Hippocampal formation (tissue), 2 donors: ENCODE measurements at regions not wholly inside any gene's neighbourhood (a gene's known extent, or its start where the extent isn't known, plus 50 kb on each side); places are given as distances from the start of the nearest gene placed in this dataset.

ENCODE experiments used
- DNase-seq, 2 donors: peaks; one replicate each; lab custom pipeline; 2025; lab: John Stamatoyannopoulos, UW

DNA sequence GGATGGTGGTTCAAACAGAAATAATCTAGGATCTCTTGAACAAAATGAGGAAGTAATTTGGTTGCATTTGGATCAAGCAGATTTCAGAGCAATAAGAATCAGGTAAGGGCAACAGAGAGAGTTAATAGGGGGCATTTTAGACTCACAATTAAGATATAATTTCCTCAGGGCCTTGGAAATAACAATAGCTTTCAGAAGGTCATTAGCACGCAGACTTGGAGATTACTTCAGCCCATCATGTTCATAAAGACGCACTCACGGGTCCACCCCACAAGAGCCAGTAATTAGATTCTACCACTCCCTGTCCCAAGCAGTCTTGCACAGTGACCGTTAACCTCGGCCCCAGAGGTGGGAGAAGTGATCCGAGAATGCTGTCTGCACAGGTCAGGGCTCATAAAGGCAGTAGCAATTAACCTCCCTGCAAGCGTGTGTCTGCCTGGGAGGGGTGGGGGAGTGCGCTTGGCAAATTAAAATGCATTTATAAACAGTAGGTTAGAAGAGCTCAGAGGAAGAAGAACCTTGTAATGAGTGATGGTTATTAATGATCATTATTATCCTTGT, 125.7 kb upstream of the CCDC196 start:
- DNase-seq = no peak

DNA sequence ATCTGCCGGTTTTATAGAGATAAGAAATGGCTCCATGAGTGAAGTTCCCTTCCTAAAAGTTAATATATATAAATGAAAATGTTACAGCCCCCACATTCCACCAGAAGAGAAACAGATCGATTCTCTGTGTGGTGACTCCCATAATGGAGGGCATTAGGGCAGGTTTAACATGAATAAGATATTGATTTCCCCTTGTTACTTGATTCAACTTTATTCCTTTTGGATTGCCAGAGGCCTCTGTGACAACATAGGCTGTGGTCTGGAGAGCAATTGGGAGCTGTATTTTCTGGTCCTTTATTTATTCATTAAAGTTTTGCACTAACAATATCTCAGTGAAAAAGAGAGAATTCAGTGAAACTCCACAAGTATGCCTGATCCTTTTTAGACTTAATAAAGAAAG, 125.2 kb upstream of the CCDC196 start:
- no peak for DNase-seq

DNA sequence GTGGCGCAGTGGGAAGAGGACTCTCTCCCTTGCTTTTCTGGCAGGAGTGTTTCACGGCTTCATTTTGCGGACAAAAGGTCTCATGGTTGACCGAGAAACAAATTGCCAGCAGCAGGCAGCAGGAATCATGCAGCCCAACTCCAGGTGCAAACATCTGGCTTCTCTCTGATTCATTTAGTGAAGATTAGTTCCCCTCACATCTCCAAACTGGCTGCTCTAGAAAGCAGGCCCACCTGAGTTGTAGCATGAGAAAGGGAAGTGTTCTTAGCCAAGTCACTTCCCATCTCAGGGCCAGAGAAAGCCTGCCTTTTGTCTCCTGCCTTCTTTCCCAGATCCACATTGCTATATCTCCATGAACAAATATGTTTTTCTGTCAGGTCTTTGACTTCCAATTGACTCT, 120.8 kb upstream of the CCDC196 start:
- DNase-seq = no peak

DNA sequence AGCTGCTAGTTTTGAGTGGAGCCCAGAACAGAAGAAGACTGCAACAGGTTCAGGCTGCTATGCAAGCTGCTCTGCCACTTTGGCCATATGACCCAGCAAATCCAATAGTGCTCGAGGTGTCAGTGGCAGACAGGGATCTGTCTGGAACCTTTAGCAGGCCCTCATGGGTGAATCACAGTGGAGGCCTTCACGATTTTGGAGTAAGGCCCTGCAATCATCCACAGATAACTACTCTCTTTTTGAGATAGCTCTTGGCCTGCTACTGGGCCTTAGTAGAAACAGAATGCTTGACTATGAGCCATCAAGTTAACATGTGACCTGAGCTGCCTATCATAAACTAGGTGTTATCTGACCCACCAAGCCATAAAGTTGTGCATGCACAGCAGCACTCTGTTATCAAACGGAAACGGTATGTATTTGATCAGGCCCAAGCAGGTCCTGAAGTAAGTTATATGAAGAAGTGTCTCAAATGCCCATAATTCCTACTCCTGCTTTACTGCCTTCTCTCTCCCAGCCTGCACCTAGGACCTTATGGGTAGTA, 116.9 kb upstream of the CCDC196 start:
- no peak for DNase-seq

DNA sequence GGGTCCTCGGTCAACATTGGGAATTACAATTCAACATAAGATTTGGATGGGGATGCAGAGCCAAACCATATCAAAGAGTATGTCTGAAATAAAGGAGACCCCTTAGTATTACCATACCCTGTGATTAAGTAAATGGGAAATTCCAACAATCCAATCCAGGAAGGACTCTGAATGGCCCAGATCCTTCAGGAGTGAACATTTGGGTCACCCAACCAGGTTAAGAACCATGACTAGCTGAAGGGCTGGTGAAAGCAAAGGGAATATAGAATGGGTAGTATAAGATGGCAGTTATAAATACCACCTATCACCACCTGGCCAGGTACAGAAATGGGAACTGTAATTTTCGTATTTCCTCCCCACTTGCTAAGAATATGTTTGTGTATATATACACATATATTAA, 114.4 kb upstream of the CCDC196 start:
- no peak for DNase-seq

GRCh38 chr14:66375046-66375964, 110.9 kb upstream of the CCDC196 start:
- DNase-seq = peak in 1 of 2 donors; percentile 49

DNA sequence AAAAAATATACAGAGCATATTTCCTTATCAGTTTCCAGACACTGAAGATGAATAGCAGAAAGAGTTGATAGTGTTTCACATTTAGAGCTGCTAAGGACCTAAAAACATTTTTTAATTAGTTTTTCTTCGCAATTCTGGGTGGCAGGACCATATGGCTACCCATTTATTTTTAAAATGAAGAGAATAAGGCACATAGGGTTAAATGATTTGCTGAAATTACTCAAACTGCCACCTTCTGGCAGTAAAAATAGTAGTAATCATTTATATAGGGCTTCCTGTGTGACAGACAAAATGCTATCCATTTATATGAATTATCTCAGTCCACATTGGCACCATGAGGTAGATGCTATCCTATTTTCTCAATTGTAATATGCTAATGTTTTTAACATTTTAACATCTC, 108.6 kb upstream of the CCDC196 start:
- DNase-seq = no peak

DNA sequence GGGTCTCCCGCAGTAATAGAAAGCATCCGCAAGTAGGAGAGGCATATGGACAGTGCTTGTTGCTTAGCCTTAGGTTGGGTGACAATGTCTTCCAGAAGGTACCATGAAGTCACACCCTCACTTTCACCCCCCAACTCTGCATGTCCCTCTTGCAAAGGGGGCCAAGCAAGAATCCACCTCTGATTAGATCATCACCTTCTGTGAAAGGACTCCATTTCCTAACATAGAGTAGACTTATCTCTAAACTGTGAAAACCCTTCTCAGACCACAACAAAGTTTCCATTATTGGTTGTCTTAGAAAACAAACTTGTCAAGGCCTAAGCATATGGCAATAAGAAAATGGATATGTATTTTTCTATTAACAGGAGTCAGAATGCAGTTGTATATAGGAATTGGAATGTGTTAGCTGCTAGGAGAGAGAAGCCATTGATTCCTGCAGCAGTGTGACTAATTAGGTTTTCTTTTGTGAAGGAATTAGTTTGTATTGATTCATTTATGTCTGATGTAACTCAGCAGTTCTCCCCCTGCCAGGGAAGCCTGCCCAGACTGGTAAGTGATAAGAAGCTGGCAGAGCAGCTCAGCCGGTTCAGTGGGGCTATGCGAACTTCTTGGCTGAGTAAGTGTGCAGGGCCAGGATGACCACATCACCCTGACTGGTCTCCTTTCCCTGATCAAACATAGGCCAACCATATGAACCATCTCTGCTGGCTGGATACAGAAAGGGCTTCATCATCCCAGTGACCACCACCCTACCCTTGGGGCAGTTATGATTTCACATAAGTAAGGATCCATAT, 107.3 kb upstream of the CCDC196 start:
- DNase-seq = no peak

- no peak for DNase-seq
Observed at GRCh38 chr14:66380143-66380542, 106.0 kb upstream of the CCDC196 start.

- no peak for DNase-seq
Observed at GRCh38 chr14:66381755-66382154, 104.4 kb upstream of the CCDC196 start.

GRCh38 chr14:66383257-66383656, 102.9 kb upstream of the CCDC196 start:
- peak in 1 of 2 donors; percentile 11 for DNase-seq

DNA sequence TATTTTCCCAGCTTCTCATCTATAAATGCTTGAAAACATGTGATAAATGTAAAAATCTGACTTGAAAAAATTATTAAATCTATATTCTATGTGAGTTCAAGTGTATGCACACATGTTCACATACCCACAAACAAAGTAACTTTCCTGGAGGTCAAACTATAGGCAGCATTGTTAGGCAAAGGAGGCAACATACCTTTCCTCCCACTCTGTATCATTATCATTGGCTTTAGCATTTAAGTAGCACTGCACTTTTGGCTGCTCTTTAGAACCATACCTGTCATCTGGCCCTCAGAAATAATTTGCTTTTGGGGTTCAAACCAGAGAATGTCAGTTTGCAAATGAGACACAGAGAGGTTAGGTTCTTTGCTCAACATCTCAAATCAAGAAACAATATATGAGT, 102.4 kb upstream of the CCDC196 start:
- DNase-seq = no peak

DNA sequence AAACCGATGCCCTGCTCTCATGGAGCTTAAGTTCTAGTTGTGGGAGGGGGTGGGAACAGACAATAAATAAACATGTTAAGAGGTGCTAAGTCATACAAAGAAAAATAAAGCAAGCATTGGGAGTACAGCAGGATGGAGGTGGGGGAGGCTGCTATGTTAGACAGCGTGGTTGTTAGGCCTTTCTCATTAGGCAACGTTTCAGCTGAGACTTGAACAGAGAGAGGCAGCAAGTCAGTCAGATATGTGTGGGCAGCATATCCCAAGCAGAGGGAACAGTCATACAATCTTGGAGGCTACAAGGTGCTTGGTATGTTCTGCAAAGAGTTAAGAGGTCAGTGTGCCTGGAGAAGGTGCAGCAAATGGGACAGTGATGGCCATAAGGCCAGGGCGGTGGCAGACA, 97.7 kb upstream of the CCDC196 start:
- DNase-seq = no peak

GRCh38 chr14:66389481-66389880, 96.7 kb upstream of the CCDC196 start:
- no peak for DNase-seq

DNA sequence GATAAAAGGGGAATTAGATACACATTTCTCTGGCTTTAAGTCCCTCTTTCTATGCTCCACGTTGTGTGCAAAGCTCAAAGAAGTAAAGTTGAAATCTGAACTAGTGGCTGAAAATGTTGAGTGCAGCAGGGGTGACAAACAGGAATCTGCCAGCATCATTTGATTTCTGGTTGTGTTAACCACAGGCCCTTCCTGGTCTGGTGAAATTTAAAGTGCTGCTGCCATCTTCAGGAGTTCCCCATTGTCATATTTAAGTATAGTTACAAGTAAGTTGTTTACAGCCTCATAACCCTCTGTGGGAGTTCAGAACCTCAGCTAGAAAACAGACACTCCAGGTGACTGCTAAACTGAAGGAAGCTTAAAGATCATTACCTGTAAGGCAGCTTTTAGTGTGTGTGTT, 90.9 kb upstream of the CCDC196 start:
- DNase-seq = no peak

- DNase-seq = no peak
Observed at GRCh38 chr14:66396164-66396563, 90.0 kb upstream of the CCDC196 start.

DNA sequence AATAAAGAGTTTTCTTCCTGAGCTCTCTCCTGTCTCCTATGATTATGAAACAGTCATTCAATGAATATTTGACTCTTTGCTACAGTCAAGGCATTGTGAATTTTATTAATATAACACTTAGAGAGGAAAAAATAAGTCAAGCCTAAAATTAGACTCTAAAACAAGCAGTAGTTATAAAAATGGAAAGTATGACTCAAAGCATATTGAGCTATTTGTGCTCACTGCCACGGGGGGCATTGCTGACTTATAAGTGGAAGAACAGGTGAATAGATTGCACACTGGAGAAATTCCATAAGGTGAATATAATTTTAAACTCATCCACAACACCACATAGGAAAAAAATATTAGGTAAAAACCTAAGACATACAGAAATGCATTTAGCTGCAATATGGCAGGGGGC, 87.7 kb upstream of the CCDC196 start:
- no peak for DNase-seq

GRCh38 chr14:66401449-66402095, 84.6 kb upstream of the CCDC196 start:
- peak in 1 of 2 donors; percentile 38 for DNase-seq

- peak in 1 of 2 donors; percentile 38 for DNase-seq
Observed at GRCh38 chr14:66403183-66403582, 83.0 kb upstream of the CCDC196 start.

- DNase-seq = no peak
Observed at GRCh38 chr14:66404051-66404545, 82.1 kb upstream of the CCDC196 start.

- DNase-seq = no peak
Observed at GRCh38 chr14:66405158-66405557, 81.0 kb upstream of the CCDC196 start.

DNA sequence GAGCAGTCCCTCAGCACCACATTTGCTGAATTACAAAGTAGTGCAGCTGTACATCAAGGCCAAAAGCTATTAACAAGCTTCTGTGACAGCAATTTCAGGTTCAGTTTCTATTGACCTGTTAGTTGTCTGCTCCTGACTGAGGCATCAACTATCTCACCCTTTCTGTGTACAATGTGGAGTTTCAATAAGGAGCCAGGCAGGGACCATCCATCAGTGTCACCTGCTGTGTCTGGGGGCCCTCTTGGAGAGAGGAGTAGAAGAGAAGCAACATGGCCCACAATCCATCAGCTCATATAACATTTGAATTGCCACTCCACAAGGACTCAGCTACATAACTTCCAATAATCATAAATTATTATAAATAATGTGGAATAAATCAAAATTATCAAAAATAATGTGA, 72.3 kb upstream of the CCDC196 start:
- DNase-seq = no peak
